Activated T-cell treated with anti-CD3 and anti-CD28 coated beads for 48 hours (primary cell): ENCODE measurements at regions not wholly inside any gene's neighbourhood (a gene's known extent, or its start where the extent isn't known, plus 50 kb on each side); places are given as distances from the start of the nearest gene placed in this dataset.

Experiments
- DNase-seq: peaks from one replicate; pipeline ENCODE4 v3.0.0-alpha.2; 2020; ENCODE audit warnings: low read depth

DNA sequence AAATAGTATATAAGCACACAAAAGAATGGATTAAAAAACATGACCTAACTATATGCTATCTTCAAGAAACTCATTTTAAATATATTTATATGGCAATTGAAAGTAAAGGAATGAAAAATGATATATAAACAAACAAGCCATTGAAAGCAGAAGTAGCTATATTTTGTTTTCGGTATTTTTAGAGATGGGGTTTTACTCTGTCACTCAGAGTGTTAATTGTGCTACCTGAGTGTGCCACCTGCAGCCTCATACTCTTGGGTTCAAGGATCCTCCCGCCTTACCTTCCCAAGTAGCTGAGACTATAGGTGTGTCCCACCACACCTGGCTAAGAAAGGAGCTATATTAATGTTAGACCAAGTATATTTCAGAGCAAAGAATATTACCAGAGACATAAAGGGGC is 624.1 kb downstream of the BUD13 start:
- DNase-seq: no peak

DNA sequence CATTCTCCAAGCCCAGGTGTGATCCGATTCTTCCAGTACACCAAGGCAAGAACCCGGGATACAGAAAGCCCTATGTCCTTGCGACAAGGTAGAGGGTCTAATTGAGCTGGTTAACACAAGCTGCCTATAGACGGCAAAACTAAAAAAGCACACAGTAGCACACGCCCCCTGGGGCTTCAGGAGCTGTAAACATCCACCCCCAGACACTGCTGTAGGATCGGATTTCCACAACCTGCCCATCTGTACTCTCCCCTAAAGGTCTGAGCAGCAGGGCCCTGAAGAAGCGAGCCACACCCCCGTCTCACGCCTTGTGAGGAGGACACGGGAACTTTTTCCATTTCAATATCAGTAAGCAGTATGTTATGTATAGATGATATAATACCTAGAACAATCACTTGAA is 624.7 kb downstream of the BUD13 start:
- DNase-seq: no peak

GRCh38 chr11:116145187-116145865 is 627.5 kb downstream of the BUD13 start:
- DNase-seq: no peak

GRCh38 chr11:116144387-116144958 is 628.3 kb downstream of the BUD13 start:
- no peak for DNase-seq

DNA sequence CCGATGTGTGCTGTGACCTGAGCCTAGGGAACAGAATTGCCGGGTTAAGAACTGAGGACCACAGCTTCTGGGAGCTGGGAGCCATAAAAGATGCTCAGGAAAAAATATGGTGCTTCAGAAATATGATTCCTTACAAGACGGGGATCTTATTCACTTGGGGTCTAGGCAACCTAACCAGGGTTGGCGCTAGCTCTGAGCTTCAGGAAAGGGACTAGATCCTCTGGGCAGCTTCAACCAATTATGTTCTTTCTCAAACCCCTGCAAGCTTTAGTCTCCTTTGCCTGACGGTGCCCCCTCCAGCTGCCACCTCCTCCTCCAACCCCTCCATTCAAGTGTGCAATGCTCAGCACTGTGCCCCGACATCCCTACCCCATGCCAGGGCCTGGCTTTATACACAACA is 634.1 kb upstream of the CADM1 start:
- DNase-seq: no peak

- no peak for DNase-seq
These were observed 633.5 kb upstream of the CADM1 start for GRCh38 chr11:116137753-116138152.

- DNase-seq: no peak
These were observed 632.9 kb upstream of the CADM1 start for GRCh38 chr11:116136987-116137674.

DNA sequence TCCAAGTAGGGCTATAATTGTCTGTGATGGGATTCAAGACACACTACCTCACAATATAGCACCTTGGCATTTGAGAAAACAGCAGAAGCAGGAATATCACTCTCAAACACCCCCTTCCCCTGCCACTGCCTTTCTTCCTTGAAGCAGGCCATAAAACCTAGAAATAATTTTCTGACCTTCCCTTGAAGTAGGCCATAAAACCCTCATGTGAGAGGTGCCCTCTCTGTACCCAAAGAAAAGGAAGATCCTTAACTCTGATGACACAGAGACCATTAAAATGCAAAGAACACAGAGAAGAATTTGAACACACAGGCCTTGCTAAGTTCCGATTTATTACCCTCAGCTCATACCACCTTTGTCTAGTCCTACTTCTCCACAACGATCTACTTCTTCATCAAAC is 631.7 kb upstream of the CADM1 start:
- DNase-seq: no peak

DNA sequence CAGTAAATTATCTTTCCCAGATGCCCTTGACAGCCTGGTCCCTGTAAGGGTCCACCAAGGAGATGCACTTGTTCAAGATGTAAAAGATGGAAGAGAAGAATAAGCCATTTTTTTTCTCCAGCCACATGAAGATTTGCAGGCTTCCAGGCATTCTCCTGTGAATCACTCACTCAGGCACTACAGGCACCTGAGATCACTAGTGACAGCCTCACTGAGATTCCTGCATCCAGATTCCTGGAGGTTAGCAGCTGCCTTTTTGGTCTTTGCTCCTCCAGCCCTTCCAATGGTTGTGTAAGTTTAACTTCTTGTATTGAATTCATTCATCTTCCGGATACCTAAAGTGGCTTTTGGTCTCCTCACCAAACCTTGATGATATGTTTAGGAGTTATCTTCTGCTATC is 630.2 kb upstream of the CADM1 start:
- DNase-seq: no peak

DNA sequence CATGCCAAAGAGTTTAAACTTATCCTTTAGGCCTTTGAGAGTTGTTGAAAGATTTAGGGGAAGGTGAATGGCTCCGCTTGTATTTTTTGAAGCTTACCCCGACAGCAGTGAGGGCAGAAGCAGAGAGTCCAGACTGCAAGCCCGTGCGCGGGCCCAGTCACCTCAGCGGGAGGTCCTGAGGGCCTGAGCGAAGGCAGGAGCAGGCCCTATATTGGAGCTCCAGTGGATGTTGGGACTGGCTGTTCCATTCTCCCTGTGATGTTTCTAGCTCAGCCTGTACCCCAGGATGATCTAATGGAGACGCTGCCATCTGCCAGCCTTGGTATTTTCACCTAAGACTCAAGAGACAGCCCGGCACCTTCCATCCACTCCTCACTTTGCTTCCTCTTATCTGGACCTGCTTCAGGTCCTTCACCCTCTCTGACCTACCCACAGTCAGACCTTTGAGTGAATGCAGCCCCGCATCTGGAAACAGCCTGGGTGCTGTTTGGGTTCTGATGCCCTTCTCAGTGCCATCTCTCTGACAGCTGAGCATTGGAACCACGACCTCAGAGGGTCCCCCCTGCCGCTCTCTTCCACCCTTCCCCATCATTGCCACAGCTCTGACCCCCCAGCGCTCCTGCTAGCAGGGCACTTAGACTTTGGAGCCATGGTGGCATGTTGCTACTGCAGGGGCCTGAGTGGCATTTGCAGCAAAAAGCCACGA is 628.2 kb upstream of the CADM1 start:
- DNase-seq: no peak

DNA sequence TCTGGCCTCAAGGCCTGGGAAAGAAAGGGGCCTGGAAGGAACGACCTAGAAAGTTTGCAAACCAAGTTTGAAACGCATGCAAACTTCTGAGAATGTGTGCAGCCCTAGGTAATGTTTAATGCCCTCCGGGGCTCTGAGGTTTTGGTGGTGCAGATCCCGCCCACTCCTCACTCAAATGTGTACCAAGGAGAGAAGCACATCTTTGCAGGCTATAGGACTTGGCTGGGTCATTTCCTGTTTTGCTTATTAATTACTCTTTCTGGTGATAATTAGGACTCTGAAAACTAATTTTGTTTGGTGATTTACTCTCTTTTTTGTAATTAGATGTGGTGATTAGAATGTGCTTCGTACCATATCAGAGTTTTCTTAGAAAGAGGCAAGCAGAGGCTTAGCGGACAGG is 625.9 kb upstream of the CADM1 start:
- no peak for DNase-seq

DNA sequence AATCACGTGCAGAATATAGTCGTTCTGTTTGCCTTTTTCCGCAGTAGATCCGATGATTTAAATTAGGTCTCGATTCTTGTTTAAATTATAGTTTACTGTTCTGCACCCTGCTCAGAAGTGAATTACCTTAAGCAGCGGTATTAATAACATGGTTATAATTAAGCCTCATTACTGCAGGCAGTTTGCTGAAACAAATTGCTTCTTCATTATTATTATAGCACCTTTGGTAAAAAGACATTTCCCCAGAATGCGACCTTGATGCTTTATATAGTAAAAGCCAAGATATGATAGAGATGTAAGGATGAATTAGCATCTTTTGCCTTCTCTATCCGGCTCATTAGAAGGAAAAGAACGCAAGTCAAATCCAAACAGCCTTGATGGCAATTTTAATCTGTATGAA is 625.2 kb upstream of the CADM1 start:
- no peak for DNase-seq

DNA sequence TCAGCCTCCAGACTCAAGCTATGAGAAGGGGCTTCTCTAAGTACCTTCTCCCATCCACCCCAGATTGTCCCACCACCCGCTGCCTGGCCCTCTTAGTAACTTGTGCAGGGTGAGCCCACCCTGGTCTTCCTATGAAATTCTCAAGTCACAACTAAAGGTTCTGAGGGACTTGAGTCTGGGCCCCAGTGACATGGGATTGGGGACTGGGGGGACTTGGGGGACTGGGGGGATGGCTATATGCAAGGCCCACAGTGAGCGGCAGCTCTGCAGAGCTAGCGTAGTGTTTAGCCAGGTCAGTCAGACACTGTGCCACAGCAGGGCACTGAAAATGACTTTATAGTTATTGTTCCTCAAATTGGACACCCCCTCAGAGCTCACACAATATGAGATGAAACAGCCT is 622.3 kb upstream of the CADM1 start:
- no peak for DNase-seq

- no peak for DNase-seq
These were observed 620.9 kb upstream of the CADM1 start for GRCh38 chr11:116124922-116125714.

DNA sequence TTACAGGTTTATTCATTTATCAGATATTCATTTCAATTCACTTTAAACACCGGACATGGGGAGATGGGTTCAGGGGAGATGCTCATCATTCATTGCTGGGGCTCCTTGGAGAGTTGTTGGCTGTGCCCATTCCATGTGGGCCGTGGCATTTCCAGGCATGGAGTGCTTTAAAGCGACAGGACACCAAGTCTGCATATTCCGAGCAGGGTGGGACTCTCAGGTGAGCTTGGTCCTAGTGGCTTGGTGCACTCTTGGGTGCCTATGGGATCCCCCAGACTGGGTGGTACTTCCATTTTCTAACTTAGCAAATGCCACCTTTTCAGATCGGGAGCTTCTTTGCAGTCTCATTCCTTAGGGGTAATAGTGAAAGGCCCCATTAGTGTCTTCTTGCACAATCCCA is 619.5 kb upstream of the CADM1 start:
- no peak for DNase-seq

DNA sequence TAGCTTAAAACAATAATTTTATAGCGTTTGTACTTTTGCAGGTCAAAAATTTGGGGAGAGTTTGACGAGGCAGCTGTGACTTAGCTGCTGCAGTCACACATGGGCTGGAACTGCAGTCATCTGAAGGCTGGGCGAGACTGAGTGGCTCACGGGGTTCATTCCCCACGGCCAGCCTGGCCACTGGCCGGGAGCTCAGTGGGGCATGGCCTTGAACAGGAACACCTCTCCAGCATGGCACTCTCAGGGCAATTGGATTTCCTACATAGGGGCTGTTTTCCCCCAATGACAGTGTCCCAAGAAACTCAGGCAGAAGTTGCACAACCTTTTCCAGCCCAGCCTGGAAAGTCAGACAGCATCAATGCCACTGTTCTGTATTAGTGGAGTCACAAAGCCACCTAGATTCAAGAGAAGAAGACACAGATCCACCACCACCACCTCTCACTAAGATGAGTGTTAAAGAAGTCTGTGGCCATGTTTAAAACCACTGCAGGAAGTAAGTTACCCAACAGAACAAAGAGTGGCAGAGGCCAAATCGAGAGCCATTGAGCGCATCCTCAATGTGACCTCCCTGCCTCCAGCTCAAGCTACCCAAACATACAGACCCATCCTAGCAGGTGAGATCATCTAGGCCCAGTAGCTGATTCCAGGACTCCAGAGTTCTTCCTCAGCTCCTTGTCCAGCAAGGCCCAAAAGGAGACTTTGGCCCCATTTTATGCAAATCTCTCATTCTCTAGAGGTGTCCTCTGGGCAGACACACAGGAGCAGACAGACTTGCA is 618.7 kb upstream of the CADM1 start:
- no peak for DNase-seq

- DNase-seq: no peak
These were observed 614.9 kb upstream of the CADM1 start for GRCh38 chr11:116119158-116119557.

DNA sequence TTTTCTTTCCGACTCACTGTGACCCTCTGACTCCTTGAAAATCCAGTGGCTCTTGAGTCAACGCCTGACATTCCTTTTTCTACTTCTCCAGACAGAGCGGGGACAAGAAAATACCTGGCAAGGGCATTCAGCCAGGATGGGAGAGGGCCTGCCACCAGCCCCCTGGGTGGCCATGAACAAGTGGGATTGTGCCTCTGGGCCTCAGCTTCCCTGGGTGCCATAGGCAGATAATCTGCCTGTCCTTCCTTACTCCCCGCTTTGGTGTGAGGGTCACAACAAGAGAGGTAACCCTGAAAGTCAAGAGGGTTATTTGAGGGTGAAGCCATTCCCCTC is 613.9 kb upstream of the CADM1 start:
- no peak for DNase-seq

DNA sequence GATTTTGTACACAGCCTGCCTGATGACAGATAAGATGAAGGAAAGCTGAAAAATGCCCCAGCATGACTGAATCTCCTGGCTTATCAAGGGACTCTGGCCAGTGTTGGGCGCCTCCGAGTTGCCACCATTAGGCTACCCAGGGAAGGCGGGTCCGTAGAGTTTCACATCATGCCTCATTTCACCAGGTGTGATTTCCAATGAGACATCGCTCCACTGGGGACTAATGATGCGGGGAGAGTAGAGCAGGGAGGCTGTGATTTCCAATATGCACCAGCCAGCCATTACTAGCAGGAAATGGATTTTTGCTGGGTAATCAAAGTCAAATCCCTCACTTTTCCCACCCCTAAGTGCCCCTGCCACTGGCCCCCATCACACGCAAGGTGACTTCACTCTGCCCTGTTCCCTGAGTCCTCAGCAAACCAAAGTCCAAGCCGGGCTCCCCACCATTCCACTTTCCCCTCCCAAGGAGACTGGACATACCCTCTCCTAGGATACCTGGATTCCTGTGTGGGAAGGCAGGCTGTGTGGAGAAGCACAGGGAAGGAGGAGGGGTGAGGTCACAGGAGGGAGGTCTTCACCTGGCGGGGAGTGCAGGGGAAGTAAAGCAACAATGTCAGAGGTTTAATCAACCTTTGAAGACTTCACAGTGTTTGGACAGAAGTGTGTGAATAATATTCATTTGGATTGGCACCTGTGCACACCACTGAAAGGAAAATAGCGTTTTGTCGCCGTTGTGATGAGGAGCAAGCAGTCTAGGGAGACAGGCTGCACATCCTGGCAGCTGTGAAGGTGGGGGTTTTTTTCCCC is 613.3 kb upstream of the CADM1 start:
- no peak for DNase-seq

GRCh38 chr11:116115801-116116200 is 611.6 kb upstream of the CADM1 start:
- DNase-seq: no peak

- DNase-seq: no peak
These were observed 610.0 kb upstream of the CADM1 start for GRCh38 chr11:116114198-116114651.
